HepG2 (cell line): ENCODE measurements at regions not wholly inside any gene's neighbourhood (a gene's known extent, or its start where the extent isn't known, plus 50 kb on each side); places are given as distances from the start of the nearest gene placed in this dataset.

Source experiments
- ATAC-seq: fragments of 200-7000 bp; cut with Tn5 transposase; 3 replicates; pipeline ENCODE4 v1.9.1; 2020; ENCODE audit warnings: mild to moderate bottlenecking, moderate library complexity
- BruUV-seq: library from RNA; stranded (reverse); fragments of 400-500 nt; replicated peaks from 2 replicates; lab custom pipeline; 2021; lab: Mats Ljungman, UMichigan
- CTCF ChIA-PET: fragments of 300-600 bp; formaldehyde crosslinking; extraction: SDS; loops from one replicate; lab custom pipeline; 2021; ENCODE audit warnings: low total read pairs, inconsistent platforms, low intra/inter-chr PET ratio; lab: Yijun Ruan, JAX
- POLR2A ChIA-PET: fragments of 350-600 bp; sonication (Branson Sonifier 250); formaldehyde crosslinking; loops from one replicate; lab custom pipeline; 2020; ENCODE audit warnings: antibody characterized with exemption, inconsistent platforms; lab: Yijun Ruan, JAX
- DNase-seq: peaks from one replicate; pipeline ENCODE4 v3.0.0-alpha.2; 2015; ENCODE audit warnings: low spot score
- FAIRE-seq: peaks from 3 replicates; lab custom pipeline; 2011; peaks lifted over from hg19 to GRCh38; lab: Jason Lieb, UNC
- H2AFZ ChIP-seq: one replicate; pipeline ENCODE4 v1.6.1; 2011; ENCODE audit warnings: low read length, inconsistent platforms
- H3K27ac ChIP-seq: fragments of 300-600 bp; 3 replicates; pipeline ENCODE4 v1.8.0; 2011; ENCODE audit warnings: mixed run types, mild to moderate bottlenecking, mixed read lengths, low read length, inconsistent platforms; ENCODE audit not compliant: insufficient read depth; ENCODE audit errors: extremely low read length
- H3K27me3 ChIP-seq, 2 experiments: fragments of 200-600 bp in 1 of 2; 2 replicates in 1 of 2; 3 replicates in 1 of 2; pipeline versions ENCODE4 v1.6.0 to v1.8.0; 2011; ENCODE audit warnings: low read length in 2 of 2, mild to moderate bottlenecking in 2 of 2, moderate library complexity in 2 of 2, inconsistent platforms in 1 of 2; ENCODE audit not compliant: insufficient read depth in 2 of 2, control insufficient read depth in 1 of 2
- H3K36me3 ChIP-seq, 2 experiments: fragments of 200-600 bp in 1 of 2; replicated peaks in 1 of 2; 2 replicates in 1 of 2; 3 replicates in 1 of 2; pipeline versions ENCODE4 v1.5.1 to v1.8.0; 2011; ENCODE audit warnings: low read length in 2 of 2, inconsistent platforms in 1 of 2; ENCODE audit not compliant: insufficient read depth in 2 of 2, control insufficient read depth in 1 of 2
- H3K4me1 ChIP-seq: 2 replicates; pipeline ENCODE4 v1.5.1; 2012; ENCODE audit warnings: low read length, inconsistent platforms; ENCODE audit not compliant: insufficient read depth
- H3K4me2 ChIP-seq: 2 replicates; pipeline ENCODE4 v1.6.0; 2011; ENCODE audit warnings: low read depth, low read length, inconsistent platforms
- H3K4me3 ChIP-seq, 3 experiments: fragments of 200-600 bp in 1 of 3; sonication (generic), shearing (Covaris generic) in 1 of 3; replicated peaks in 1 of 3; 2 replicates each; pipeline ENCODE4 v1.5.1; 2011 to 2016; ENCODE audit warnings: low read length in 3 of 3, inconsistent platforms in 2 of 3, low read depth in 2 of 3, mild to moderate bottlenecking in 2 of 3, control low read depth in 1 of 3, mixed read lengths in 1 of 3; ENCODE audit not compliant: insufficient read depth in 1 of 3
- H3K79me2 ChIP-seq: one replicate; pipeline ENCODE4 v1.6.1; 2011; ENCODE audit warnings: low read length, inconsistent platforms; ENCODE audit not compliant: insufficient read depth
- H3K9ac ChIP-seq: 2 replicates; pipeline ENCODE4 v1.6.0; 2011; ENCODE audit warnings: mild to moderate bottlenecking, low read depth, low read length, inconsistent platforms; ENCODE audit not compliant: insufficient read depth
- H3K9me3 ChIP-seq: 2 replicates; pipeline ENCODE4 v1.5.1; 2012; ENCODE audit warnings: mild to moderate bottlenecking, low read length
- H4K20me1 ChIP-seq: 2 replicates; pipeline ENCODE4 v1.6.0; 2011; ENCODE audit warnings: inconsistent platforms, mild to moderate bottlenecking, low read length, moderate library complexity; ENCODE audit not compliant: insufficient read depth
- GMEB1 ChIP-seq: sonication (generic); formaldehyde crosslinking; IDR thresholded peaks from 2 replicates; pipeline ENCODE4 v1.5.1; 2020; ENCODE audit warnings: missing genetic modification reagents, mild to moderate bottlenecking, borderline replicate concordance
- HOMEZ ChIP-seq: IDR thresholded peaks from 2 replicates; pipeline ENCODE4 v1.6.1; 2016; ENCODE audit warnings: low read depth
- MAFG ChIP-seq: sonication (generic); formaldehyde crosslinking; IDR thresholded peaks from 2 replicates; pipeline ENCODE4 v1.5.1; 2020; ENCODE audit warnings: mild to moderate bottlenecking, missing genetic modification reagents
- MXD3 ChIP-seq: IDR thresholded peaks from 2 replicates; pipeline ENCODE4 v1.6.1; 2016; ENCODE audit warnings: mild to moderate bottlenecking, missing biosample characterization, missing genetic modification reagents
- RFX5 ChIP-seq: IDR thresholded peaks from 2 replicates; pipeline ENCODE4 v1.6.1; 2011; ENCODE audit warnings: low read depth, low read length, improper control_type of control experiment
- SMARCC2 ChIP-seq: fragments of 450-650 bp; IDR thresholded peaks from 2 replicates; pipeline ENCODE4 v1.6.1; 2017; ENCODE audit warnings: antibody characterized with exemption, mild to moderate bottlenecking
- THAP8 ChIP-seq: sonication (generic); formaldehyde crosslinking; IDR thresholded peaks from 2 replicates; pipeline ENCODE4 v1.5.1; 2020; ENCODE audit warnings: missing genetic modification reagents, mild to moderate bottlenecking, borderline replicate concordance
- TMF1 ChIP-seq: sonication (generic); formaldehyde crosslinking; IDR thresholded peaks from 2 replicates; pipeline ENCODE4 v1.8.1; 2022; ENCODE audit warnings: low read depth, missing genetic modification reagents
- ZGPAT ChIP-seq: IDR thresholded peaks from 2 replicates; pipeline ENCODE4 v1.6.1; 2016; ENCODE audit warnings: mild to moderate bottlenecking
- ZNF619 ChIP-seq: sonication (generic); formaldehyde crosslinking; IDR thresholded peaks from 2 replicates; pipeline ENCODE4 v1.4.0; 2020; ENCODE audit warnings: mild to moderate bottlenecking, missing genetic modification reagents
- in situ Hi-C: cut with HindIII; loops from 2 replicates; pipeline ENCODE4 v1.10.0; 2017; ENCODE audit warnings: low pct_unique_long_range_greater_than_20kb; ENCODE audit not compliant: extremely low pct_ligation_motif_present
- intact Hi-C: fragments of 100-400 bp; cut with micrococcal nuclease; formaldehyde crosslinking; loops from one replicate; pipeline ENCODE4 v1.10.0; 2022; ENCODE audit not compliant: unreplicated experiment
- TF ChIP-seq, protein P1 (sequence below): sonication (generic); formaldehyde crosslinking; IDR thresholded peaks from 2 replicates; pipeline ENCODE4 v1.4.0; 2020; ENCODE audit warnings: missing genetic modification reagents
- TF ChIP-seq, protein P2 (sequence below): sonication (generic); formaldehyde crosslinking; IDR thresholded peaks from 2 replicates; pipeline ENCODE4 v1.8.0; 2022; ENCODE audit warnings: mild to moderate bottlenecking, missing genetic modification reagents; ENCODE audit not compliant: insufficient replicate concordance
- TF ChIP-seq, protein P3 (sequence below): sonication (generic); formaldehyde crosslinking; IDR thresholded peaks from 2 replicates; pipeline ENCODE4 v1.8.1; 2022; ENCODE audit warnings: low read depth, mild to moderate bottlenecking, missing genetic modification reagents

- BruUV-seq = no TSS peak
- intact Hi-C loops = no loop called here
- Histone ChIP-seq H3K79me2 (no peaks in the 10 kb centered on the region), H2AFZ (no peak overlapping the region), H3K9me3 (peaks cover 60% of the 10 kb centered on the region), H3K4me1 (no peaks in the 10 kb centered on the region), H3K27ac (no peak overlapping the region), H3K27me3 (no peaks in the 10 kb centered on the region), H4K20me1 (no peaks in the 10 kb centered on the region), H3K4me2 (no peak overlapping the region), H3K4me3 (no peak overlapping the region), H3K36me3 (no peaks in the 10 kb centered on the region), H3K9ac (no peak overlapping the region)
- ChIA-PET POLR2A (no interaction called here), CTCF (no interaction called here)
- in situ Hi-C loops = no loop called here
- FAIRE-seq = no peak
- DNase-seq = no peak
- no peak for ATAC-seq
- TF ChIP-seq HOMEZ (CRISPR knock-in tag) = no peak
- TF ChIP-seq GMEB1 (CRISPR knock-in tag) = no peak
- TF ChIP-seq, protein P1, sequence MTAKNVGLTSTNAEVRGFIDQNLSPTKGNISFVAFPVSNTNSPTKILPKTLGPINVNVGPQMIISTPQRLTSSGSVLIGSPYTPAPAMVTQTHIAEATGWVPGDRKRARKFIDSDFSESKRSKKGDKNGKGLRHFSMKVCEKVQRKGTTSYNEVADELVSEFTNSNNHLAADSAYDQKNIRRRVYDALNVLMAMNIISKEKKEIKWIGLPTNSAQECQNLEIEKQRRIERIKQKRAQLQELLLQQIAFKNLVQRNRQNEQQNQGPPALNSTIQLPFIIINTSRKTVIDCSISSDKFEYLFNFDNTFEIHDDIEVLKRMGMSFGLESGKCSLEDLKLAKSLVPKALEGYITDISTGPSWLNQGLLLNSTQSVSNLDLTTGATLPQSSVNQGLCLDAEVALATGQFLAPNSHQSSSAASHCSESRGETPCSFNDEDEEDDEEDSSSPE (CRISPR knock-in tag) = no peak
- TF ChIP-seq, protein P2, sequence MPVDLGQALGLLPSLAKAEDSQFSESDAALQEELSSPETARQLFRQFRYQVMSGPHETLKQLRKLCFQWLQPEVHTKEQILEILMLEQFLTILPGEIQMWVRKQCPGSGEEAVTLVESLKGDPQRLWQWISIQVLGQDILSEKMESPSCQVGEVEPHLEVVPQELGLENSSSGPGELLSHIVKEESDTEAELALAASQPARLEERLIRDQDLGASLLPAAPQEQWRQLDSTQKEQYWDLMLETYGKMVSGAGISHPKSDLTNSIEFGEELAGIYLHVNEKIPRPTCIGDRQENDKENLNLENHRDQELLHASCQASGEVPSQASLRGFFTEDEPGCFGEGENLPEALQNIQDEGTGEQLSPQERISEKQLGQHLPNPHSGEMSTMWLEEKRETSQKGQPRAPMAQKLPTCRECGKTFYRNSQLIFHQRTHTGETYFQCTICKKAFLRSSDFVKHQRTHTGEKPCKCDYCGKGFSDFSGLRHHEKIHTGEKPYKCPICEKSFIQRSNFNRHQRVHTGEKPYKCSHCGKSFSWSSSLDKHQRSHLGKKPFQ (CRISPR knock-in tag) = no peak
- TF ChIP-seq ZGPAT (CRISPR knock-in tag) = no peak
- TF ChIP-seq ZNF619 (CRISPR knock-in tag) = no peak
- no peak for TF ChIP-seq MAFG (CRISPR knock-in tag)
- TF ChIP-seq RFX5 = no peak
- TF ChIP-seq SMARCC2 = no peak
- TF ChIP-seq, protein P3, sequence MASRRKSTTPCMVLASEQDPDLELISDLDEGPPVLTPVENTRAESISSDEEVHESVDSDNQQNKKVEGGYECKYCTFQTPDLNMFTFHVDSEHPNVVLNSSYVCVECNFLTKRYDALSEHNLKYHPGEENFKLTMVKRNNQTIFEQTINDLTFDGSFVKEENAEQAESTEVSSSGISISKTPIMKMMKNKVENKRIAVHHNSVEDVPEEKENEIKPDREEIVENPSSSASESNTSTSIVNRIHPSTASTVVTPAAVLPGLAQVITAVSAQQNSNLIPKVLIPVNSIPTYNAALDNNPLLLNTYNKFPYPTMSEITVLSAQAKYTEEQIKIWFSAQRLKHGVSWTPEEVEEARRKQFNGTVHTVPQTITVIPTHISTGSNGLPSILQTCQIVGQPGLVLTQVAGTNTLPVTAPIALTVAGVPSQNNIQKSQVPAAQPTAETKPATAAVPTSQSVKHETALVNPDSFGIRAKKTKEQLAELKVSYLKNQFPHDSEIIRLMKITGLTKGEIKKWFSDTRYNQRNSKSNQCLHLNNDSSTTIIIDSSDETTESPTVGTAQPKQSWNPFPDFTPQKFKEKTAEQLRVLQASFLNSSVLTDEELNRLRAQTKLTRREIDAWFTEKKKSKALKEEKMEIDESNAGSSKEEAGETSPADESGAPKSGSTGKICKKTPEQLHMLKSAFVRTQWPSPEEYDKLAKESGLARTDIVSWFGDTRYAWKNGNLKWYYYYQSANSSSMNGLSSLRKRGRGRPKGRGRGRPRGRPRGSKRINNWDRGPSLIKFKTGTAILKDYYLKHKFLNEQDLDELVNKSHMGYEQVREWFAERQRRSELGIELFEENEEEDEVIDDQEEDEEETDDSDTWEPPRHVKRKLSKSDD (CRISPR knock-in tag) = no peak
- TF ChIP-seq TMF1 (CRISPR knock-in tag) = no peak
- no peak for TF ChIP-seq THAP8 (CRISPR knock-in tag)
- no peak for TF ChIP-seq MXD3 (CRISPR knock-in tag)
These were observed 279.2 kb upstream of the SATB1 start for GRCh38 chr3:18704326-18704725.
